ENCODE measurements at regions not wholly inside any gene's neighbourhood (a gene's known extent, or its start where the extent isn't known, plus 50 kb on each side); places are given as distances from the start of the nearest gene placed in this dataset.

DNA sequence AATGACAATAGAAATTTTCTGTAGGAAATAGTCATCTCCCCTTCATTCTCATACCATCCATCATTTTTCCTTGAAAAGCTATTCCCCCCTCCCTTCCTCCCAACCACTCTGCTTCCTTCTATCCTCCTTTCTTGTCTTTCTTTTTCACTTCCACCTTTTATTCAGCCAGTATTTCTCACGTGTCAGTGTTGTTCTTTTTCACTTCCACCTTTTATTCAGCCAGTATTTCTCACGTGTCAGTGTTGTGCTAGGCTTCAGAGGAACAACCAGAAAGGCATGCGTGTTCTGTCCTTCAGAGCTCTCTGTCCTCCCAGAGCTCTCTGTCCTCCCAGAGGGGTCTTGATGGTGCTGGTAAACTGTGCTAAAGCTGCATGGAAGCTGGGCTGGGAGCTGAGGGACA, 419.6 kb downstream of the GADD45G start:
- ChIA-PET POLR2A (interaction anchor here (0.6 kb wide), 2 partner anchors 13 to 811 kb away, joined by 3 read pairs; no protein-coding TSS in a partner anchor), CTCF (ENCODE audit: unreplicated experiment) (interaction anchor here (0.5 to 0.9 kb wide), 2 partner anchors 38 to 60 kb away, joined by 3 to 4 read pairs; no protein-coding TSS in a partner anchor)
- H3K4me3 ChIP-seq (ENCODE audit: low read depth, low read length, poor library complexity, severe bottlenecking), result no peak overlapping the region
- no peaks in the 10 kb centered on the region for H3K9me3 ChIP-seq (ENCODE audit: low read length)
- no peak for TF ChIP-seq EZH2phosphoT487 (IDR thresholded peaks at IDR 0.05; ENCODE audit: borderline replicate concordance, low read depth, low read length)
- TF ChIP-seq, protein P1, sequence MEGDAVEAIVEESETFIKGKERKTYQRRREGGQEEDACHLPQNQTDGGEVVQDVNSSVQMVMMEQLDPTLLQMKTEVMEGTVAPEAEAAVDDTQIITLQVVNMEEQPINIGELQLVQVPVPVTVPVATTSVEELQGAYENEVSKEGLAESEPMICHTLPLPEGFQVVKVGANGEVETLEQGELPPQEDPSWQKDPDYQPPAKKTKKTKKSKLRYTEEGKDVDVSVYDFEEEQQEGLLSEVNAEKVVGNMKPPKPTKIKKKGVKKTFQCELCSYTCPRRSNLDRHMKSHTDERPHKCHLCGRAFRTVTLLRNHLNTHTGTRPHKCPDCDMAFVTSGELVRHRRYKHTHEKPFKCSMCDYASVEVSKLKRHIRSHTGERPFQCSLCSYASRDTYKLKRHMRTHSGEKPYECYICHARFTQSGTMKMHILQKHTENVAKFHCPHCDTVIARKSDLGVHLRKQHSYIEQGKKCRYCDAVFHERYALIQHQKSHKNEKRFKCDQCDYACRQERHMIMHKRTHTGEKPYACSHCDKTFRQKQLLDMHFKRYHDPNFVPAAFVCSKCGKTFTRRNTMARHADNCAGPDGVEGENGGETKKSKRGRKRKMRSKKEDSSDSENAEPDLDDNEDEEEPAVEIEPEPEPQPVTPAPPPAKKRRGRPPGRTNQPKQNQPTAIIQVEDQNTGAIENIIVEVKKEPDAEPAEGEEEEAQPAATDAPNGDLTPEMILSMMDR (conservative IDR thresholded peaks at IDR 0.05; ENCODE audit: low read length), result no peak
- H3K79me2 ChIP-seq (ENCODE audit: insufficient read depth, low read depth, low read length), result no peaks in the 10 kb centered on the region
- H3K4me1 ChIP-seq (ENCODE audit: insufficient read depth, low read length, poor library complexity, severe bottlenecking), result peaks cover 25% of the 10 kb centered on the region
- H3K9me2 ChIP-seq (ENCODE audit: insufficient read depth, low read length), result no peaks in the 10 kb centered on the region
- DNase-seq (ENCODE audit: low spot score), result peak; percentile 42
- H4K20me1 ChIP-seq (ENCODE audit: insufficient read depth, low read length), result no peaks in the 10 kb centered on the region
- H3K36me3 ChIP-seq (ENCODE audit: insufficient read depth, low read length), result no peaks in the 10 kb centered on the region
- no peak overlapping the region for H3K27ac ChIP-seq (ENCODE audit: low read depth, low read length, poor library complexity, severe bottlenecking)
- BruUV-seq (replicated peaks), result no TSS peak
- H3K4me2 ChIP-seq (ENCODE audit: low read length), result peak overlapping the region; percentile 37
- no peak overlapping the region for H2AFZ ChIP-seq (ENCODE audit: low read length)
- intact Hi-C loops (cut with micrococcal nuclease; ENCODE audit: unreplicated experiment), result no loop called here

DNA sequence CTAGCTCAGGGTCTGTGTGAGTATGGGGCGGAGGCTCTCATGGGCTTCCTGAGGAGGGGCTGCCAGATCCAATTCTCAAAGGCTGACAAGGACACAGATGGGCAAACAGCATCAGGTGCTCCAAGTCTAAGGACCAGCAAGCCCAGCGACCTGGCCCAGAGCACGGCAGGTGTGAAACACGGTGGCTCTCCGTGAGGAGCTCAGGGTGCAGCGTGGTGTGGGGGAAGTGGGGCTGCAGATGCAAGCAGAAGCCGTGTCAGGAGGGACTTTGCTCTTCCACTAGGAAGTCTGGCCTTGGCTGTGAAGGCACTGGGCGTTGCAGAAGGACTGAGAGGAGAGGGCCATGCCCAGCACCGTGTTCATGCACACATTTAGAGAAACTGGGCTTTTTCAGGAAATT, 420.0 kb downstream of the GADD45G start:
- Histone ChIP-seq H3K79me2 (ENCODE audit: insufficient read depth, low read depth, low read length) (no peaks in the 10 kb centered on the region), H3K9me3 (ENCODE audit: low read length) (no peaks in the 10 kb centered on the region), H3K27ac (ENCODE audit: low read depth, low read length, poor library complexity, severe bottlenecking) (no peak overlapping the region), H3K9me2 (ENCODE audit: insufficient read depth, low read length) (no peaks in the 10 kb centered on the region), H3K4me3 (ENCODE audit: low read depth, low read length, poor library complexity, severe bottlenecking) (no peak overlapping the region), H2AFZ (ENCODE audit: low read length) (no peak overlapping the region), H3K4me1 (ENCODE audit: insufficient read depth, low read length, poor library complexity, severe bottlenecking) (peaks cover 25% of the 10 kb centered on the region), H4K20me1 (ENCODE audit: insufficient read depth, low read length) (no peaks in the 10 kb centered on the region), H3K36me3 (ENCODE audit: insufficient read depth, low read length) (no peaks in the 10 kb centered on the region), H3K4me2 (ENCODE audit: low read length) (peak overlapping the region; percentile 37)
- BruUV-seq (replicated peaks), result no TSS peak
- CTCF ChIA-PET (ENCODE audit: unreplicated experiment), result interaction anchor here (0.9 kb wide), 1 partner anchor 60 kb away, joined by 4 read pairs; no protein-coding TSS in a partner anchor
- POLR2A ChIA-PET, result interaction anchor here (0.6 kb wide), 1 partner anchor 811 kb away, joined by 3 read pairs; no protein-coding TSS in a partner anchor
- intact Hi-C loops (cut with micrococcal nuclease; ENCODE audit: unreplicated experiment), result no loop called here
- no peak for DNase-seq (ENCODE audit: low spot score)
- no peak for TF ChIP-seq EZH2phosphoT487 (IDR thresholded peaks at IDR 0.05; ENCODE audit: borderline replicate concordance, low read depth, low read length)
- TF ChIP-seq, protein P1 (conservative IDR thresholded peaks at IDR 0.05; ENCODE audit: low read length), result no peak

DNA sequence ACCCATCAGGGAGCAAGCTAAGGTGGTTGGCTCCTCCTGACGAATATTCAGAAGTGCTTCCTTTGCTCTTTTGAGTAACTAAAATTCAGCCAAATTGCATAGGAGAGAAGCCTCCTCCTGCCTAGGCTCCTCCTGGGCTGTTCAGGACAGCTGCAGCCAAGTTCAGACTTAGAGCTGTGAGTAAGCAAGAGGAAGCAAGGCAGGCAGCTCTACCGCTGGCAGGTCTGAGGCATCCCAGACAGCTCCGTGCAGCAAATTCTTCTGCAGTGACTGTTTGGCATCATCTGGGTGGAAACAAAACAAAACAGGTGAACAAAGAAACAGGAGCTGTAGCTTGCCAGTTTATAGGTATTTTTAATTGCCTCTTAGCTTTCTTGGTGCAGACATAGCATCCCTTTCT, 421.0 kb downstream of the GADD45G start:
- no peaks in the 10 kb centered on the region for H4K20me1 ChIP-seq (ENCODE audit: insufficient read depth, low read length)
- H2AFZ ChIP-seq (ENCODE audit: low read length), result no peak overlapping the region
- ChIA-PET POLR2A (no interaction called here), CTCF (ENCODE audit: unreplicated experiment) (no interaction called here)
- no peaks in the 10 kb centered on the region for H3K36me3 ChIP-seq (ENCODE audit: insufficient read depth, low read length)
- BruUV-seq (replicated peaks), result no TSS peak
- H3K9me2 ChIP-seq (ENCODE audit: insufficient read depth, low read length), result no peaks in the 10 kb centered on the region
- TF ChIP-seq, protein P1 (conservative IDR thresholded peaks at IDR 0.05; ENCODE audit: low read length), result no peak
- TF ChIP-seq EZH2phosphoT487 (IDR thresholded peaks at IDR 0.05; ENCODE audit: borderline replicate concordance, low read depth, low read length), result no peak
- H3K27ac ChIP-seq (ENCODE audit: low read depth, low read length, poor library complexity, severe bottlenecking), result no peak overlapping the region
- H3K79me2 ChIP-seq (ENCODE audit: insufficient read depth, low read depth, low read length), result no peaks in the 10 kb centered on the region
- no peak overlapping the region for H3K4me2 ChIP-seq (ENCODE audit: low read length)
- H3K9me3 ChIP-seq (ENCODE audit: low read length), result no peaks in the 10 kb centered on the region
- no peak overlapping the region for H3K4me3 ChIP-seq (ENCODE audit: low read depth, low read length, poor library complexity, severe bottlenecking)
- peaks cover 25% of the 10 kb centered on the region for H3K4me1 ChIP-seq (ENCODE audit: insufficient read depth, low read length, poor library complexity, severe bottlenecking)
- intact Hi-C loops (cut with micrococcal nuclease; ENCODE audit: unreplicated experiment), result no loop called here
- DNase-seq (ENCODE audit: low spot score), result no peak

All from OCI-LY7 (cell line).